ENCODE measurements at regions not wholly inside any gene's neighbourhood (a gene's known extent, or its start where the extent isn't known, plus 50 kb on each side); places are given as distances from the start of the nearest gene placed in this dataset.
A peak's percentile ranks its signal among the peaks of the same experiment; 100 is the strongest.

- Histone ChIP-seq H3K27me3 (ENCODE audit: control insufficient read depth in 3 of 3, insufficient read depth in 3 of 3, low read length in 2 of 3) (no peaks in the 10 kb centered on the region), H3K9ac (ENCODE audit: insufficient read depth in 1 of 2, low read length in 2 of 2) (no peak overlapping the region), H3K4me3 (no peak overlapping the region), H3K27ac (ENCODE audit: low read depth in 1 of 2, low read length in 1 of 2) (no peak overlapping the region), H3K36me3 (ENCODE audit: control insufficient read depth in 4 of 4, insufficient read depth in 4 of 4, low read length in 4 of 4) (no peaks in the 10 kb centered on the region), H3K4me1 (ENCODE audit: control insufficient read depth in 5 of 5, insufficient read depth in 5 of 5, low read length in 5 of 5) (no peaks in the 10 kb centered on the region), H3K9me3 (ENCODE audit: control insufficient read depth in 4 of 4, insufficient read depth in 3 of 4, low read length in 3 of 4) (no peaks in the 10 kb centered on the region)
- 96 to 97% methylated on average over 3 of the region's 3 CpGs for WGBS, 2 donors
- DNase-seq (no peak), ATAC-seq (ENCODE audit: insufficient read depth, low FRiP score) (no peak)
- TF ChIP-seq CTCF (IDR thresholded peaks at IDR 0.05; ENCODE audit: control extremely low read depth, extremely low read depth), result no peak
These were observed 70.0 kb downstream of the MZT1 start for GRCh38 chr13:72657379-72657778.

- Histone ChIP-seq H3K27ac (ENCODE audit: low read depth in 1 of 2, low read length in 1 of 2) (no peak overlapping the region), H3K36me3 (ENCODE audit: control insufficient read depth in 4 of 4, insufficient read depth in 4 of 4, low read length in 4 of 4) (no peaks in the 10 kb centered on the region), H3K9me3 (ENCODE audit: control insufficient read depth in 4 of 4, insufficient read depth in 3 of 4, low read length in 3 of 4) (no peaks in the 10 kb centered on the region), H3K4me1 (ENCODE audit: control insufficient read depth in 5 of 5, insufficient read depth in 5 of 5, low read length in 5 of 5) (no peaks in the 10 kb centered on the region), H3K9ac (ENCODE audit: insufficient read depth in 1 of 2, low read length in 2 of 2) (no peak overlapping the region), H3K4me3 (no peak overlapping the region), H3K27me3 (ENCODE audit: control insufficient read depth in 3 of 3, insufficient read depth in 3 of 3, low read length in 2 of 3) (no peaks in the 10 kb centered on the region)
- ATAC-seq (ENCODE audit: insufficient read depth, low FRiP score) (no peak), DNase-seq (no peak)
- TF ChIP-seq CTCF (IDR thresholded peaks at IDR 0.05; ENCODE audit: control extremely low read depth, extremely low read depth), result no peak
- WGBS, 2 donors, result 83 to 88% methylated on average over 2 of the region's 2 CpGs
These were observed 71.1 kb downstream of the MZT1 start for GRCh38 chr13:72656357-72656756.

GRCh38 chr13:72653506-72653905, 73.9 kb downstream of the MZT1 start:
- ATAC-seq (ENCODE audit: insufficient read depth, low FRiP score) (no peak), DNase-seq (peak in 2 of 3 donors; percentile 55 to 64)
- no peaks in the 10 kb centered on the region for H3K36me3 ChIP-seq (ENCODE audit: control insufficient read depth in 4 of 4, insufficient read depth in 4 of 4, low read length in 4 of 4)
- H3K9me3 ChIP-seq (ENCODE audit: control insufficient read depth in 4 of 4, insufficient read depth in 3 of 4, low read length in 3 of 4), result no peaks in the 10 kb centered on the region
- H3K4me1 ChIP-seq (ENCODE audit: control insufficient read depth in 5 of 5, insufficient read depth in 5 of 5, low read length in 5 of 5), result peaks cover 0 to 4% (median 0%) of the 10 kb centered on the region in 5 donors
- no peak overlapping the region for H3K9ac ChIP-seq (ENCODE audit: insufficient read depth in 1 of 2, low read length in 2 of 2)
- H3K27me3 ChIP-seq (ENCODE audit: control insufficient read depth in 3 of 3, insufficient read depth in 3 of 3, low read length in 2 of 3), result peaks cover 0 to 2% (median 0%) of the 10 kb centered on the region in 3 donors
- no peak for TF ChIP-seq CTCF (IDR thresholded peaks at IDR 0.05; ENCODE audit: control extremely low read depth, extremely low read depth)
- 85 to 88% methylated on average over 2 of the region's 2 CpGs for WGBS, 2 donors
- no peak overlapping the region for H3K27ac ChIP-seq (ENCODE audit: low read depth in 1 of 2, low read length in 1 of 2)
- H3K4me3 ChIP-seq, result no peak overlapping the region

GRCh38 chr13:72652681-72653080, 74.7 kb downstream of the MZT1 start:
- TF ChIP-seq CTCF (IDR thresholded peaks at IDR 0.05; ENCODE audit: control extremely low read depth, extremely low read depth), result no peak
- H3K27ac ChIP-seq (ENCODE audit: low read depth in 1 of 2, low read length in 1 of 2), result no peak overlapping the region
- no peak overlapping the region for H3K9ac ChIP-seq (ENCODE audit: insufficient read depth in 1 of 2, low read length in 2 of 2)
- peaks cover 0 to 2% (median 0%) of the 10 kb centered on the region in 3 donors for H3K27me3 ChIP-seq (ENCODE audit: control insufficient read depth in 3 of 3, insufficient read depth in 3 of 3, low read length in 2 of 3)
- no peaks in the 10 kb centered on the region for H3K36me3 ChIP-seq (ENCODE audit: control insufficient read depth in 4 of 4, insufficient read depth in 4 of 4, low read length in 4 of 4)
- H3K9me3 ChIP-seq (ENCODE audit: control insufficient read depth in 4 of 4, insufficient read depth in 3 of 4, low read length in 3 of 4), result no peaks in the 10 kb centered on the region
- 37 to 52% methylated on average over 2 of the region's 2 CpGs for WGBS, 2 donors
- H3K4me1 ChIP-seq (ENCODE audit: control insufficient read depth in 5 of 5, insufficient read depth in 5 of 5, low read length in 5 of 5), result peaks cover 0 to 4% (median 0%) of the 10 kb centered on the region in 5 donors
- no peak overlapping the region for H3K4me3 ChIP-seq
- DNase-seq (no peak), ATAC-seq (ENCODE audit: insufficient read depth, low FRiP score) (no peak)
